ENCODE measurements at regions not wholly inside any gene's neighbourhood (a gene's known extent, or its start where the extent isn't known, plus 50 kb on each side); places are given as distances from the start of the nearest gene placed in this dataset.

DNA sequence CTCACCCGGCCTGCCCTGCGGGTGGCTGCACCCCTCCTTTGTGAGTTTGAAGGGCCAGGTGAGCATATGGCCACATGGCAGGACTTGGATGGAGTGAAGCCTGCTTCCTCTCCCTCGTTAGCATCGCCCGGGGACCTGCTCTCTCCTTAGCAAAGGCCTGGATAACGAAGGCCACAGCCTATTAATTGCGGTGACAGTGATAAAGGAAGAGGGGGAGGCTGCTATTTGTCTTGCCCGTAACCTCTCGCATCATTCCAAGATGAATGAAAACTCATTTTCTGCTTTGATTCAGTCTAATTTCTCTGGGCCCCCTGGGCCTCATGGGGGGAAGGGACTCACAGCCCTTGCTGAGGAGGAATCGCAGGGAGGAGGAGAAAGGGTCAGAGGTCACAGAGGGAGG is 68.5 kb upstream of the LHX1 start:
- TF ChIP-seq, protein P1, sequence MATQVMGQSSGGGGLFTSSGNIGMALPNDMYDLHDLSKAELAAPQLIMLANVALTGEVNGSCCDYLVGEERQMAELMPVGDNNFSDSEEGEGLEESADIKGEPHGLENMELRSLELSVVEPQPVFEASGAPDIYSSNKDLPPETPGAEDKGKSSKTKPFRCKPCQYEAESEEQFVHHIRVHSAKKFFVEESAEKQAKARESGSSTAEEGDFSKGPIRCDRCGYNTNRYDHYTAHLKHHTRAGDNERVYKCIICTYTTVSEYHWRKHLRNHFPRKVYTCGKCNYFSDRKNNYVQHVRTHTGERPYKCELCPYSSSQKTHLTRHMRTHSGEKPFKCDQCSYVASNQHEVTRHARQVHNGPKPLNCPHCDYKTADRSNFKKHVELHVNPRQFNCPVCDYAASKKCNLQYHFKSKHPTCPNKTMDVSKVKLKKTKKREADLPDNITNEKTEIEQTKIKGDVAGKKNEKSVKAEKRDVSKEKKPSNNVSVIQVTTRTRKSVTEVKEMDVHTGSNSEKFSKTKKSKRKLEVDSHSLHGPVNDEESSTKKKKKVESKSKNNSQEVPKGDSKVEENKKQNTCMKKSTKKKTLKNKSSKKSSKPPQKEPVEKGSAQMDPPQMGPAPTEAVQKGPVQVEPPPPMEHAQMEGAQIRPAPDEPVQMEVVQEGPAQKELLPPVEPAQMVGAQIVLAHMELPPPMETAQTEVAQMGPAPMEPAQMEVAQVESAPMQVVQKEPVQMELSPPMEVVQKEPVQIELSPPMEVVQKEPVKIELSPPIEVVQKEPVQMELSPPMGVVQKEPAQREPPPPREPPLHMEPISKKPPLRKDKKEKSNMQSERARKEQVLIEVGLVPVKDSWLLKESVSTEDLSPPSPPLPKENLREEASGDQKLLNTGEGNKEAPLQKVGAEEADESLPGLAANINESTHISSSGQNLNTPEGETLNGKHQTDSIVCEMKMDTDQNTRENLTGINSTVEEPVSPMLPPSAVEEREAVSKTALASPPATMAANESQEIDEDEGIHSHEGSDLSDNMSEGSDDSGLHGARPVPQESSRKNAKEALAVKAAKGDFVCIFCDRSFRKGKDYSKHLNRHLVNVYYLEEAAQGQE (IDR thresholded peaks at IDR 0.05; ENCODE audit: insufficient read depth in 1 of 2, low read depth in 2 of 2, low read length in 2 of 2) = no peak
- TF ChIP-seq SIN3A (IDR thresholded peaks at IDR 0.05; ENCODE audit: borderline replicate concordance, insufficient read depth, low read length) (no peak), POLR2AphosphoS5 (IDR thresholded peaks at IDR 0.05; ENCODE audit: low read depth, low read length) (no peak), TAF1 (IDR thresholded peaks at IDR 0.05; ENCODE audit: borderline replicate concordance, insufficient read depth, low read length) (no peak), FOXP2 (optimal IDR thresholded peaks at IDR 0.05; ENCODE audit: borderline replicate concordance, extremely low read depth, extremely low read length, insufficient read depth) (no peak)
